Activated naive CD8-positive, alpha-beta T cell (primary cell): ENCODE measurements at regions not wholly inside any gene's neighbourhood (a gene's known extent, or its start where the extent isn't known, plus 50 kb on each side); places are given as distances from the start of the nearest gene placed in this dataset.

Experiments
- H3K27ac Mint-ChIP-seq: one replicate; pipeline ENCODE4 v1.8.0; 2021; ENCODE audit warnings: mixed read lengths
- H3K27me3 Mint-ChIP-seq: one replicate; pipeline ENCODE4 v1.8.0; 2021; ENCODE audit warnings: mixed read lengths
- H3K36me3 Mint-ChIP-seq: one replicate; pipeline ENCODE4 v1.8.0; 2021; ENCODE audit warnings: mixed read lengths
- H3K4me1 Mint-ChIP-seq: one replicate; pipeline ENCODE4 v1.8.0; 2021; ENCODE audit warnings: low read depth, mixed read lengths
- H3K4me3 Mint-ChIP-seq: one replicate; pipeline ENCODE4 v1.8.0; 2021; ENCODE audit warnings: mild to moderate bottlenecking, mixed read lengths
- H3K9me3 Mint-ChIP-seq: one replicate; pipeline ENCODE4 v1.8.0; 2021; ENCODE audit warnings: low read depth, mixed read lengths

DNA sequence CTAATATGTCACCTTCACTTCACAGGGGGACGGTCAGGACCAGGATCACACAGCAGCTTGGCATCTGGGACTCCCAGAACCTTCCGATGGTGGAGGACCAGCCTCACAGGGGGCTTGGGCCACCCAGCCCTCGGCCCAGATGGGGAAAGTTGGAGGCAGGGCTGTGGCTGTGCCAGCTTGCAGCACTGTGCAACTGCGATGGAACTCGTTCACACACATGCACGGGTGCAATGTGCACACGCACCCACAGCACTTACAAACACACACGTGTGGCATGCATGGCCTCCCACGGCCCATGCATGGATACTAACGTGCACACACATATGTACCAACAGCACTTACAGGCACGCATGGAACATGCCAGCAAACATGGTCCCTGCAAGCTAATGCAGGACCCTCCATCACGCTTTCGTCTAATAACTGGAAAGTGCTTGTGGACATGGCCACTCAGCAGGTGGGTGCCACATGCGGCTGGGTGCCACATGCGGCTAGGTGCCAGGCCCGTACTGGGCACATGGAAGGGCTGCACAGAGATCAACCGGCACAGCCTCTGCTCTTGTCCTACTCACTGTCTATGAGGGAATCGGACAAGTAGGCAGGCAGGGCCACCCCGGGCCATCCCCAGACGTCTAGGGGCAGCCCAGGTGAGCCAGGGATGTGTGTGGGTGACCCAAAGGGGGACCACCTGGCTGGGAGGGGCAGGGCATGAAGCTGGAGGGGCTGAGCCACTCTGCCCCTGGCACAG, 63.2 kb downstream of the ADRA2C start:
- Mint-ChIP-seq H3K27me3 (peaks cover 6% of the 10 kb centered on the region), H3K36me3 (no peaks in the 10 kb centered on the region)

GRCh38 chr4:3829956-3830773, 64.0 kb downstream of the ADRA2C start:
- Mint-ChIP-seq H3K4me3 (no peak overlapping the region), H3K27ac (no peak overlapping the region), H3K4me1 (no peaks in the 10 kb centered on the region), H3K36me3 (no peaks in the 10 kb centered on the region), H3K9me3 (no peaks in the 10 kb centered on the region), H3K27me3 (peaks cover 6% of the 10 kb centered on the region)

More for the DNA sequence above, 63.2 kb downstream of the ADRA2C start:
- H3K4me1 Mint-ChIP-seq, result no peaks in the 10 kb centered on the region
- H3K9me3 Mint-ChIP-seq, result no peaks in the 10 kb centered on the region
- H3K4me3 Mint-ChIP-seq, result no peak overlapping the region
- no peak overlapping the region for H3K27ac Mint-ChIP-seq

DNA sequence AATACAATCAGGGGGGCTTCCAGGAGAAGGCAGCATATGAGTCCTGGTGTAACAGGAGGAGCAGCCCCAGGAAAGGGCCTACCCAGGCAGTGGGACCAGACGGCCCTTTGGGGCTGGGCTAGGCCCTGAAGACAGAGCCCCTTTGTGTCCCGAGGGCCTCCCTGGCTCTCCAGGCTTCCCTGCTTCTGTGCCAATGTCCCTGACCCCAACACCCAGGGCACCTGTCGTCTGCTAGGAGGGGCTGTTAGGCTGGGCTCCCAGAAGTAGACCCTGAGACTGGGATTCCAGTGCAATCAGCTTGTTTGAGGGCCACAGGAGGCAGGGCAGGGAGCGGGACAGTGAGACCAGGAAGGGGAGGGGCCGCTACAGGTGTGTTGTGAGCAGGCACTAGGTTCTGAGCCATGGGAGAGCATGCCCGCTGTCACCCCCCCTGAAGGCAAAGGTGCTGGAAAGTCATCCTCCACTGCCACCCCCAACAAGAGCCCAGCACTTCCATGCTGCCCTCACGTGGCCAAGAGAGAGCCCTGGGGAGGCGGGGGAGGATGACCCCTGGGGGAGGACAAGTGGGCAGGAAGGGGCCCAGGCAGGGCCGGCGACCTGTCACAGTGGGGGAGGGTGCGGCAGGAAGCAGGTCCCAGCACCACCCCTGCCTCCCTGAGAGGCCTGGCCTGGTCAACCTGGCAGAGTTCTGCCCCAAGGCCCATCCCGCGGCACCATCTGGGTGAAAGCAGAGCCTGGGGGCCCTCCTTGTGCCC, 64.8 kb downstream of the ADRA2C start:
- no peaks in the 10 kb centered on the region for H3K36me3 Mint-ChIP-seq
- no peaks in the 10 kb centered on the region for H3K9me3 Mint-ChIP-seq
- no peak overlapping the region for H3K4me3 Mint-ChIP-seq
- no peak overlapping the region for H3K27ac Mint-ChIP-seq
- no peaks in the 10 kb centered on the region for H3K4me1 Mint-ChIP-seq
- H3K27me3 Mint-ChIP-seq, result peaks cover 8% of the 10 kb centered on the region

DNA sequence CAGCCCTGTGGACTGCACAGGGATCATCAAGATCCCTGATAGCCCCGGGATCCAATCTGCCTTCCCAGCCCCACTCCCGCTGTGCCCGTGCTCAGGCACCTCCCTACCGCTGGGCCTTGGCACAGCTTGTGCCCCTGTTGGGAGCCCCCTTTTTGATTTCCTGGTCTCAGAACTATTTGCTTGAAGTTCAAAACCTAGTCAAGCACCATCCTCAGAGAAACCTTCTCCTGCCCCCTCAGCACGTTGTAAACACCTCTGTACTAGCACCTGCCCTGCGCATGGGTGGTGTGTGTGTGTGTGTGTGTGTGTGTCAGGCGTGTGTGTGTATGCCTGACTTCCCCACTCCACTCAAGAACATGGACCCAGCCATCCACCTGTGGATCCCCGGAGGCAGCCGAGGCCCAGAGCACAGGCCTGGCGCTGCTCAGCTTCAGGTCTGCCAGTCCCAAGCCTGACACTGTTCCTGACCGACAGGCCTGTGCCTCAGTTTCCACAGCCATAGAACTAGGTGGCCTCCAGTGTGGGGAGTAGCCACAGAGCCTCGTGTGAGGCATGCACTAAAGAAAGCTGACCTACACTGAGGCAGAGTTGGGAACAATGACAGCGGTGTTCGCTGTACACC, 65.5 kb downstream of the ADRA2C start:
- H3K4me3 Mint-ChIP-seq, result no peak overlapping the region
- peaks cover 8% of the 10 kb centered on the region for H3K27me3 Mint-ChIP-seq
- H3K27ac Mint-ChIP-seq, result no peak overlapping the region

GRCh38 chr4:3832536-3833220, 66.5 kb downstream of the ADRA2C start:
- Mint-ChIP-seq H3K27ac (no peak overlapping the region), H3K36me3 (no peaks in the 10 kb centered on the region), H3K27me3 (peaks cover 12% of the 10 kb centered on the region), H3K4me1 (no peaks in the 10 kb centered on the region), H3K4me3 (no peak overlapping the region), H3K9me3 (no peaks in the 10 kb centered on the region)

More for the DNA sequence above, 65.5 kb downstream of the ADRA2C start:
- no peaks in the 10 kb centered on the region for H3K36me3 Mint-ChIP-seq
- H3K4me1 Mint-ChIP-seq, result no peaks in the 10 kb centered on the region
- H3K9me3 Mint-ChIP-seq, result no peaks in the 10 kb centered on the region

- Mint-ChIP-seq H3K27ac (no peak overlapping the region), H3K9me3 (no peaks in the 10 kb centered on the region), H3K36me3 (no peaks in the 10 kb centered on the region), H3K4me1 (no peaks in the 10 kb centered on the region), H3K4me3 (no peak overlapping the region), H3K27me3 (peaks cover 13% of the 10 kb centered on the region)
Measured at GRCh38 chr4:3833326-3833989, 67.3 kb downstream of the ADRA2C start.

- no peaks in the 10 kb centered on the region for H3K4me1 Mint-ChIP-seq
- H3K9me3 Mint-ChIP-seq, result no peaks in the 10 kb centered on the region
- peaks cover 13% of the 10 kb centered on the region for H3K27me3 Mint-ChIP-seq
- H3K27ac Mint-ChIP-seq, result no peak overlapping the region
- no peaks in the 10 kb centered on the region for H3K36me3 Mint-ChIP-seq
- no peak overlapping the region for H3K4me3 Mint-ChIP-seq
Measured at GRCh38 chr4:3834186-3834662, 68.0 kb downstream of the ADRA2C start.

DNA sequence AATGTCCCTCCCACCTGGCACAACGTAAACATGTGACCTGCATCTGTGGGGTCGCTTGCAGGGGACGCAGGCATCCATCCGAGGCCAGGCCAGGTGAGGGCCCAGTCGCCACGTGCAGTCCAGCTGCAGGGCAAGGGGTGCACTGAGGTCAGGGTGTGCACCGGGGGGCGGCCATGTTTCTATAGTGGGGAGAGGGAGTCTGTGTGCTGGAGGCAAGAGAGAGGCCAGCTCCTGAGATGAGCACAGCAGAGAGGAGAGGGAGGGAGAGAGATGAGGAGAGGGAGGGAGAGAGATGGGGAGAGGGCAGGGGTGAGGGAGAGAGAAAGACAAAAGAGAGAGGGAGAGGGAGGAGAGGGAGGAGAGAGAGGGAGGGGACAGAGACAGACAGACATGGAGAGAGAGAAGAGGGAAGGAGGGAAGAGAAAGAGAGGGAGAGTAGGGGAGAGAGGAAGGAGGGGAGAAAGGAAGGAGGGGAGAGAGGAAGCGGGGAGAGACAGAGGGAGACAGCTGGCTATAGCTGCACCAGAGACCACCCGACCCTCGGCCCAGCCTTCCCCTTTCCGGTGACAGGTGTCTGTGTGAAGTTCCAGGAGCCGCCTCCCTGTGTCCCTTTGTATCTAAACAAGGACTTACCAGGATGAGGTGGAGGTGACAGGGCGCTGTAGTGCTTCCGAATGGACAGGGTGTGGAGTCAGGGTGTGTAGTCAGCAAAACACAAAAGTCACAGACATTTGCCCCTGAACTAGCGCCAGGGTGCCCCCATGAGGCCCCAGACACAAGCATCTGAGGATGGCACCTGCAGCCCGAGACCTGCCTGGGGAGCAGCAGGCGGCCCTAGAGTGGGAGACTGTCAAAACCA, 68.7 kb downstream of the ADRA2C start:
- Mint-ChIP-seq H3K9me3 (no peaks in the 10 kb centered on the region), H3K27ac (no peak overlapping the region), H3K4me1 (no peaks in the 10 kb centered on the region), H3K27me3 (peaks cover 13% of the 10 kb centered on the region), H3K4me3 (no peak overlapping the region), H3K36me3 (no peaks in the 10 kb centered on the region)

DNA sequence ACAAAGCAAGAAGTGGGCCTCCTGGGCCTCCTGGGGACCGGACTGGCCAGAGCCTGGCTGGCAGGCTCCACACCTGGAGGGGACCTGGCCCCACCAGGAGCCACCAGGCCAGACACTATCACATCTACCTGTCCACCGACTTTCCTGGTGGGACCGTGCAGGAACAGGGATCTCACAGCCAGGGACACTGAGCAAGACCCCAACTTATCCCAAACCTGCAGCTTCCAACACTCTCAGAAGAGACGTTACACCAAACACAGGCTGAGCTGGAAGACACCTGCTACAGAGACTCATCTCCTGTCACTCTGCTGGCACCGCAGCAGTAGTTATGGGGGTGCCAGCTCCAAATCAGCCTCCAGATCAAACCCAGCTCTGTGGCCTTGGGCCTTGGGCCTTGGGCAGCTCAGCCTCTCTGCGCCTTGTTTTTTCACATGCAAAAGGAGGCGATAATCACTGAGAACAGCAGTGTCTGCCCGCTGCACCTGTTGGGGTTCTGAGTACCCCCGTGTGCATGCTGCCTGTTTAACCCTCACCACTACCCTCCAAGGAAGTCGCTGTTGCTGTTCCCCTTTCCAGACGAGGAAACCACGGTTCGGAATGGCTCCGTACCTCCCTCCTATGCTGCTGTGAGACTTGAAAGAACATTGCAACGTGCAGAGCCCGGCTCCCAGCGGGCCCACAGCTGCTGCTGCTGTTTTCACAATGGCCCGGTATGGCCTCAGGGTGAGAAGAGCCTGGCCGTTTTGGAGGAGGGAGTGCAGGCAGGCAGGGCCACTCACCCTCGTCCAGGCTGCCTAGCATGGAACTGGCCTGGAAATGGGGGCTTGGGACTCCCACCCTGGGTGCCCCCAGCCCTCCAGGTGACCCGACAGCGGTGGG, 69.6 kb downstream of the ADRA2C start:
- Mint-ChIP-seq H3K4me1 (no peaks in the 10 kb centered on the region), H3K27me3 (peaks cover 13% of the 10 kb centered on the region), H3K27ac (no peak overlapping the region), H3K36me3 (no peaks in the 10 kb centered on the region), H3K9me3 (no peaks in the 10 kb centered on the region), H3K4me3 (no peak overlapping the region)

GRCh38 chr4:3836406-3836755, 70.2 kb downstream of the ADRA2C start:
- Mint-ChIP-seq H3K36me3 (no peaks in the 10 kb centered on the region), H3K27me3 (peaks cover 15% of the 10 kb centered on the region), H3K9me3 (no peaks in the 10 kb centered on the region), H3K4me3 (no peak overlapping the region), H3K4me1 (no peaks in the 10 kb centered on the region), H3K27ac (no peak overlapping the region)

- H3K4me3 Mint-ChIP-seq, result no peak overlapping the region
- H3K36me3 Mint-ChIP-seq, result no peaks in the 10 kb centered on the region
- peaks cover 15% of the 10 kb centered on the region for H3K27me3 Mint-ChIP-seq
- H3K27ac Mint-ChIP-seq, result no peak overlapping the region
- H3K9me3 Mint-ChIP-seq, result no peaks in the 10 kb centered on the region
- H3K4me1 Mint-ChIP-seq, result no peaks in the 10 kb centered on the region
Measured at GRCh38 chr4:3836756-3837601, 70.8 kb downstream of the ADRA2C start.
